AG09319 (cell line): ENCODE measurements at regions not wholly inside any gene's neighbourhood (a gene's known extent, or its start where the extent isn't known, plus 50 kb on each side); places are given as distances from the start of the nearest gene placed in this dataset.

Experiments used
- DNase-seq: peaks from one replicate; pipeline ENCODE4 v3.0.0-alpha.2; 2010; ENCODE audit warnings: low read depth; ENCODE audit errors: extremely low read depth
- CTCF ChIP-seq: IDR thresholded peaks from 2 replicates; pipeline ENCODE4 v1.5.1; 2011; ENCODE audit warnings: low read depth, mild to moderate bottlenecking, inconsistent platforms, low read length, moderate library complexity

- DNase-seq: no peak
- TF ChIP-seq CTCF: no peak
These were observed 711.6 kb downstream of the CDH11 start for GRCh38 chr16:64410306-64410705.

DNA sequence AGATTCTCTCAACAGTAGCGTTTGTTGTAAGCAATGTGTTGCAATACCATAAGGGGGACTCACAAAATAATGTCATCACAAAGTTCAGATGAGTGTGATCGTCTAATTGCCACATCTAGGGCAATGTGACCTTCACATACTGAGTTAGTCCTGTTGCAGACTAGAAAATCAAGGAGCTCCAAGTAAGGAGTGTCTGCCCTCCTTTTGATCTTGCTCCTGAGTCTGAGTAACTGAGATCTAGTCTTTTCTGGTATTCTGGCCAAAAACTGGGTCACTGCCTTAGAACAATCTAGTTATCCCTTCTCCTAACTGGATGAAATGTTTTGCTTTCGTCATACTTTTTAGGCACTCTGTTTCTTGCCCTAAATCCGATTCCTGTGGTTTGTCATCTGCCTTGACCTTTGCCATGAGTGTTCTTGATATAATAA lies 712.1 kb downstream of the CDH11 start:
- TF ChIP-seq CTCF: no peak
- no peak for DNase-seq

- no peak for TF ChIP-seq CTCF
- no peak for DNase-seq
These were observed 713.2 kb downstream of the CDH11 start for GRCh38 chr16:64408699-64409098.

DNA sequence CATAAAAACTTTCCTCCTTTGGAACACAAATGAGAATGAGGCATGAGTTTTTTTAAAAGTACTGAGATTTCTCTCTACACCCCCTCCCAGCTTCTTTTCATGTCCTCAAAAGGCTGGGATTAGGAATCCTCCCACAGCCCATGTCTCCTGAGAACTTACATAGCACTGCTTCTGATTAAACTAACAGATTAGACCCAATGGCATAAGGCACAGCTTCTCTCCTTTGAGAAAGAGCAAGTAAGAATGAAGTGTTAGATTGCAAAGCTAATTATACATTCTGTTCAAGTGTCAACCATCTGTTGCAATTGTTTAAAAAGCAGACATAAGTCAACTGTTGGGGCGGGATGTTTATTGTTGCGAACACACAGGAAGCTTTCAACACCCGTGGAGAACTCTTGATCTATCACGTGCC lies 715.1 kb downstream of the CDH11 start:
- TF ChIP-seq CTCF: no peak

GRCh38 chr16:64403352-64403751 lies 718.5 kb downstream of the CDH11 start:
- DNase-seq: no peak
- TF ChIP-seq CTCF: no peak

More for the DNA sequence above, 715.1 kb downstream of the CDH11 start:
- DNase-seq: no peak

- DNase-seq: no peak
- TF ChIP-seq CTCF: no peak
These were observed 723.1 kb downstream of the CDH11 start for GRCh38 chr16:64398793-64399192.

DNA sequence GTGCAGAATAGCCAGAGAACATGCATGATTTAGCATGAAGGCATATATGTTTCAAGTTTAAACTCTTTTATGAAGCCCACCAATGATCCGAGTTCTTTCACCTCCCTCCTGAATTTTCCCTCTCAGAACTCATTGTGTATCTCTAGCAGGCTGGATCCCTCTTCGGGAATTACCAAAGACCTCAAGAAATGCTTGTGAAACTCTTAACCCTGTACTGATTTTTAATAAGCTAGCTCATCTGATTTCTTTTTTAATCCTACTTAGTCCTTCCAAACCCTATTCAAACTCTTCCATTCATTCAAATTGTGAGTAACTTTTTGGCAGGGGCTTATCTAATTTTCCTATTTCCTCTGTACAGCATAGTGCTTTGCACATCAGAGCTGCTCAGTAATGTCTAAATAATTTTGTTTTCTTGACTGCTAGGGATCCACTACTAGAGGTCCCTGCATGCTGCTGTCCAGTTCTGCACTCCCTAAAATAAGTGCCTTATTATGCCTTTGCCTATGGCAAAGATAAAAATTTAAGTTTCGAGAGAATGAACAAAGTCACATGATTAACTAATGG lies 723.8 kb downstream of the CDH11 start:
- no peak for TF ChIP-seq CTCF

More for the DNA sequence above, 723.8 kb downstream of the CDH11 start:
- DNase-seq: no peak
